ENCODE measurements at regions not wholly inside any gene's neighbourhood (a gene's known extent, or its start where the extent isn't known, plus 50 kb on each side); places are given as distances from the start of the nearest gene placed in this dataset.

GRCh38 chr18:41548521-41549260 is 406.3 kb upstream of the PIK3C3 start:
- TF ChIP-seq POLR2A (IDR thresholded peaks at IDR 0.05) (no peak), CTCF (IDR thresholded peaks at IDR 0.05) (no peak), POLR2AphosphoS5 (IDR thresholded peaks at IDR 0.05) (no peak), EP300 (IDR thresholded peaks at IDR 0.05) (no peak)

Data from sigmoid colon (tissue), 4 donors.